Colonic mucosa (tissue), 4 donors: ENCODE measurements at regions not wholly inside any gene's neighbourhood (a gene's known extent, or its start where the extent isn't known, plus 50 kb on each side); places are given as distances from the start of the nearest gene placed in this dataset.

ENCODE experiments used
- DNase-seq: peaks from one replicate; pipeline ENCODE4 v3.0.0-alpha.2; 2020
- H3K27ac ChIP-seq: fragments of 200-600 bp; one replicate; pipeline ENCODE4 v1.8.0; 2021
- H3K27me3 ChIP-seq: fragments of 200-600 bp; one replicate; pipeline ENCODE4 v1.8.0; 2021
- H3K36me3 ChIP-seq: fragments of 200-600 bp; one replicate; pipeline ENCODE4 v1.8.0; 2021
- H3K4me1 ChIP-seq: fragments of 200-600 bp; one replicate; pipeline ENCODE4 v1.8.0; 2021; ENCODE audit warnings: mild to moderate bottlenecking
- H3K4me3 ChIP-seq: fragments of 200-600 bp; one replicate; pipeline ENCODE4 v1.8.0; 2021
- H3K9ac ChIP-seq, 2 donors: one replicate each; pipeline ENCODE4 v1.7.0; 2013; ENCODE audit warnings: control low read depth in 2 of 2, low read depth in 2 of 2, low read length in 2 of 2
- H3K9me3 ChIP-seq: fragments of 200-600 bp; one replicate; pipeline ENCODE4 v1.8.0; 2021
- CTCF ChIP-seq: fragments of 200-600 bp; IDR thresholded peaks from one replicate; pipeline ENCODE4 v1.8.0; 2022; ENCODE audit warnings: antibody characterized with exemption, mild to moderate bottlenecking
- intact Hi-C: fragments of 100-400 bp; cut with DNase I; formaldehyde crosslinking; loops from one replicate; pipeline ENCODE4 v1.14.1; 2022
- donor health status: healthy.
- donor health status: DM: no; HTN: no; CAD: no.
- donor health status: DM: no; HTN: no; CAD: no.

- Histone ChIP-seq H3K9ac (no peak overlapping the region), H3K27ac (no peak overlapping the region), H3K4me3 (no peak overlapping the region), H3K36me3 (no peaks in the 10 kb centered on the region), H3K9me3 (no peaks in the 10 kb centered on the region), H3K27me3 (no peaks in the 10 kb centered on the region), H3K4me1 (no peaks in the 10 kb centered on the region)
- TF ChIP-seq CTCF, result no peak
- intact Hi-C loops, result loop anchor here (10.0 kb wide), 1 partner anchor 671 kb away; no protein-coding TSS in a partner anchor
- no peak for DNase-seq
Observed at GRCh38 chr1:173415905-173416450, 61.2 kb upstream of the PRDX6 start.

- no peak overlapping the region for H3K4me3 ChIP-seq
- TF ChIP-seq CTCF, result no peak
- no peak for DNase-seq
- H3K4me1 ChIP-seq, result no peaks in the 10 kb centered on the region
- no peak overlapping the region for H3K9ac ChIP-seq
- intact Hi-C loops, result loop anchor here (10.0 kb wide), 1 partner anchor 673 kb away; no protein-coding TSS in a partner anchor
- no peaks in the 10 kb centered on the region for H3K36me3 ChIP-seq
- H3K9me3 ChIP-seq, result no peaks in the 10 kb centered on the region
- no peak overlapping the region for H3K27ac ChIP-seq
- H3K27me3 ChIP-seq, result no peaks in the 10 kb centered on the region
Observed at GRCh38 chr1:173417563-173417962, 59.6 kb upstream of the PRDX6 start.

- no peak for DNase-seq
- no peak for TF ChIP-seq CTCF
- H3K27me3 ChIP-seq, result no peaks in the 10 kb centered on the region
- no peaks in the 10 kb centered on the region for H3K4me1 ChIP-seq
- no peak overlapping the region for H3K4me3 ChIP-seq
- H3K9me3 ChIP-seq, result no peaks in the 10 kb centered on the region
- H3K9ac ChIP-seq, result no peak overlapping the region
- no peak overlapping the region for H3K27ac ChIP-seq
- intact Hi-C loops, result loop anchor here (10.0 kb wide), 1 partner anchor 674 kb away; no protein-coding TSS in a partner anchor
- no peaks in the 10 kb centered on the region for H3K36me3 ChIP-seq
Observed at GRCh38 chr1:173418107-173418985, 58.8 kb upstream of the PRDX6 start.

GRCh38 chr1:173420330-173420806, 56.8 kb upstream of the PRDX6 start:
- Histone ChIP-seq H3K27ac (no peak overlapping the region), H3K27me3 (no peaks in the 10 kb centered on the region), H3K4me3 (no peak overlapping the region), H3K9ac (peak overlapping the region in 1 of 2 donors; percentile 43), H3K36me3 (no peaks in the 10 kb centered on the region), H3K4me1 (no peaks in the 10 kb centered on the region), H3K9me3 (no peaks in the 10 kb centered on the region)
- TF ChIP-seq CTCF, result peak; percentile 84
- intact Hi-C loops, result no loop called here
- peak; percentile 73 for DNase-seq

- intact Hi-C loops, result no loop called here
- H3K36me3 ChIP-seq, result no peaks in the 10 kb centered on the region
- no peaks in the 10 kb centered on the region for H3K4me1 ChIP-seq
- DNase-seq, result no peak
- no peak overlapping the region for H3K27ac ChIP-seq
- no peaks in the 10 kb centered on the region for H3K9me3 ChIP-seq
- TF ChIP-seq CTCF, result no peak
- H3K27me3 ChIP-seq, result no peaks in the 10 kb centered on the region
- no peak overlapping the region for H3K4me3 ChIP-seq
- H3K9ac ChIP-seq, result no peak overlapping the region
Observed at GRCh38 chr1:173421286-173421685, 55.8 kb upstream of the PRDX6 start.
